SK-N-SH treated with all-trans-retinoic acid at 6 μM for 48 hours (cell line): ENCODE measurements at regions not wholly inside any gene's neighbourhood (a gene's known extent, or its start where the extent isn't known, plus 50 kb on each side); places are given as distances from the start of the nearest gene placed in this dataset.

Experiments used
- ATAC-seq: fragments of 200-7000 bp; cut with Tn5 transposase; 3 replicates; pipeline ENCODE4 v1.9.1; 2020; ENCODE audit warnings: mild to moderate bottlenecking, moderate library complexity
- ARNTL ChIP-seq: fragments of 450-650 bp; formaldehyde crosslinking; IDR thresholded peaks from 2 replicates; pipeline ENCODE4 v1.5.0; 2020; ENCODE audit warnings: low read depth, mild to moderate bottlenecking, moderate library complexity, borderline replicate concordance
- BACH2 ChIP-seq: fragments of 250-450 bp; sonication (Bioruptor Pico); IDR thresholded peaks from 2 replicates; pipeline ENCODE4 v1.9.0; 2021; ENCODE audit warnings: mild to moderate bottlenecking, borderline replicate concordance
- CSDC2 ChIP-seq: fragments of 250-450 bp; sonication (Bioruptor Pico); IDR thresholded peaks from 2 replicates; pipeline ENCODE4 v1.5.0; 2020; ENCODE audit warnings: mild to moderate bottlenecking, moderate library complexity
- ESRRG ChIP-seq: fragments of 250-450 bp; sonication (Bioruptor Pico); IDR thresholded peaks from 2 replicates; pipeline ENCODE4 v1.6.1; 2021; ENCODE audit warnings: mild to moderate bottlenecking
- GLIS3 ChIP-seq: fragments of 250-450 bp; sonication (Bioruptor Pico); IDR thresholded peaks from 2 replicates; pipeline ENCODE4 v1.5.0; 2020; ENCODE audit warnings: mild to moderate bottlenecking, moderate library complexity
- ISL1 ChIP-seq: fragments of 250-450 bp; sonication (Bioruptor Pico); IDR thresholded peaks from 2 replicates; pipeline ENCODE4 v2.1.2; 2022; ENCODE audit warnings: mild to moderate bottlenecking, moderate library complexity
- OSR1 ChIP-seq: fragments of 250-450 bp; sonication (Bioruptor Pico); IDR thresholded peaks from 2 replicates; pipeline ENCODE4 v1.8.0; 2022; ENCODE audit warnings: moderate library complexity, mild to moderate bottlenecking, inconsistent platforms
- PPARA ChIP-seq: fragments of 250-450 bp; sonication (Bioruptor Pico); IDR thresholded peaks from 2 replicates; pipeline ENCODE4 v1.5.0; 2020; ENCODE audit warnings: mild to moderate bottlenecking, borderline replicate concordance
- RARB ChIP-seq: fragments of 250-450 bp; sonication (Bioruptor Pico); IDR thresholded peaks from 2 replicates; pipeline ENCODE4 v1.8.0; 2021; ENCODE audit warnings: mild to moderate bottlenecking, moderate library complexity
- SNAI2 ChIP-seq: fragments of 250-450 bp; sonication (Bioruptor Pico); IDR thresholded peaks from 2 replicates; pipeline ENCODE4 v1.5.0; 2020; ENCODE audit warnings: mild to moderate bottlenecking, moderate library complexity
- TCF4 ChIP-seq: fragments of 250-450 bp; sonication (Bioruptor Pico); IDR thresholded peaks from 2 replicates; pipeline ENCODE4 v1.8.0; 2021; ENCODE audit warnings: mild to moderate bottlenecking, moderate library complexity, borderline replicate concordance
- ZC3H10 ChIP-seq: fragments of 250-450 bp; sonication (Bioruptor Pico); IDR thresholded peaks from 2 replicates; pipeline ENCODE4 v1.5.1; 2021; ENCODE audit warnings: mild to moderate bottlenecking, moderate library complexity
- ZFP3 ChIP-seq: fragments of 250-450 bp; sonication (Bioruptor Pico); IDR thresholded peaks from 2 replicates; pipeline ENCODE4 v1.5.0; 2020; ENCODE audit warnings: mild to moderate bottlenecking, moderate library complexity
- ZFP30 ChIP-seq: fragments of 450-650 bp; formaldehyde crosslinking; IDR thresholded peaks from 2 replicates; pipeline ENCODE4 v1.5.0; 2022; ENCODE audit warnings: mild to moderate bottlenecking, moderate library complexity
- ZNF565 ChIP-seq: fragments of 450-650 bp; formaldehyde crosslinking; conservative IDR thresholded peaks from 2 replicates; pipeline ENCODE4 v1.5.0; 2020; ENCODE audit warnings: low read depth, mild to moderate bottlenecking, moderate library complexity
- ZNF70 ChIP-seq: fragments of 450-650 bp; formaldehyde crosslinking; IDR thresholded peaks from 2 replicates; pipeline ENCODE4 v1.5.0; 2020; ENCODE audit warnings: mild to moderate bottlenecking, moderate library complexity
- ZNF8 ChIP-seq: fragments of 450-650 bp; formaldehyde crosslinking; IDR thresholded peaks from 2 replicates; pipeline ENCODE4 v1.5.0; 2020; ENCODE audit warnings: mild to moderate bottlenecking, moderate library complexity
- TF ChIP-seq, protein P1 (sequence below): fragments of 250-450 bp; sonication (Bioruptor Pico); IDR thresholded peaks from 2 replicates; pipeline ENCODE4 v1.8.0; 2020; ENCODE audit warnings: mild to moderate bottlenecking, moderate library complexity, borderline replicate concordance
- TF ChIP-seq, protein P2 (sequence below): fragments of 250-450 bp; sonication (Bioruptor Pico); IDR thresholded peaks from 2 replicates; pipeline ENCODE4 v1.5.1; 2021; ENCODE audit warnings: mild to moderate bottlenecking, moderate library complexity
- TF ChIP-seq, protein P3 (sequence below): fragments of 250-450 bp; sonication (Bioruptor Pico); IDR thresholded peaks from 2 replicates; pipeline ENCODE4 v1.5.0; 2020; ENCODE audit warnings: mild to moderate bottlenecking, moderate library complexity
- TF ChIP-seq, protein P4 (sequence below): fragments of 250-450 bp; sonication (Bioruptor Pico); IDR thresholded peaks from 2 replicates; pipeline ENCODE4 v1.8.0; 2021; ENCODE audit warnings: low read depth, mild to moderate bottlenecking, moderate library complexity, borderline replicate concordance

DNA sequence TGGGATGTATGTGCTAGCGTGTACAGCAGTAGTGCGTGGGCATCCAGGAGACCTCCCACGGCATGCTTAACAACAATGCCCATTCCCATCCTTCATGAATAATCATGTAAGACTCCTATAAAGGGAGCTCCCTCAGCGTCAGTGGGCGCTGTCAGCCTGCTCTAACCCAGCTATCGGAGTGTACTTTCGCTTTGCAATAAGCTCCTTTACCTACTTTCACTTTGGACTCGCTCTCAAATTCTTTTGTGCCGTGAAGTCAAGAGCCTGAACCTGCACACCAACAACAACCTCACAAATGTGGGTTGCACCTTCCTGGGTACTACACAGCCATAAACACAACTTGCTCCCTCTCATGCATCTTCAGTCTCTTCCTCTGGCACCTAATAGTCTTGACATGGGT, 114.8 kb upstream of the PAXBP1 start:
- TF ChIP-seq ZFP30 (no peak), CSDC2 (CRISPR knock-in tag) (no peak), OSR1 (CRISPR knock-in tag) (no peak)
- ATAC-seq = peak; percentile 92

DNA sequence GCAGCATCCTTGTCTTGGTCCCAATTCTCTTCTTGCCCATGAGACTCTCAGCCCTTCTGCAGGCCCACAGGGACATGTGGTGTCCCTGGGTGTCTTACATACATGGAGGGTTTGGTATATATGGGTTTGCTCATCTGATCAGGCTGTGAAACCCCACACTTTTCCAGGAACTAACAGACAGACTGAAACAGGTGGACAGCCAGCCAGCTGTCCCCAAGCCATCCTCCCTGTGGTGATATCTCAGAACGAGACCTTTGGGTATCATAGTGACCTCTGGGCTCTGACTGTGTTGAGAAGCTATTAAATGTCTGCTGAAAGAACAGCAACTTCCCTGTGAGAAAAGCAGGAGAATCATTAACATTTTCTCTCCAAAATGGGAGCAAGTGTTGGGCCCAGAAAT, 115.5 kb upstream of the PAXBP1 start:
- no peak; the same call in 2 of the 3 replicates for ATAC-seq

DNA sequence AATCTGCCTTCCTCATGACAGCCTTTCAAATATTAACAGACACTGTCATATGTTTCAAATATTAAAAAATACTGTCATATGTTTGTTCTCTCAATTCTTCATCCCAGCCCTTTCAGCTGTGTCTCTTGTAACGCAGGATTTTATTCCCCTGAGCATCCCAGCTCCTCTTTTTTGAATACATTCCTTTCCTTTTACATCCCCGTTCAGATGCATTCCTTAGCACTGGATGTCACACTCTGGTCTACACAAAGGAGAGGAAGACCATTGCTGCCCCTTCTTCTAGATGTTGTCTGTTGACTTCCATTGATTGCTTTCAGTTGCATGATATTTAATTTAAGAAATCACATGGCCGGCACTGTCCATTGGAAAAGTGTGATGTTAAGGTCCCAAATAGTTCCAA, 117.4 kb upstream of the PAXBP1 start:
- TF ChIP-seq SNAI2 (no peak), TCF4 (CRISPR knock-in tag) (no peak), PPARA (CRISPR knock-in tag) (no peak), ZFP3 (CRISPR knock-in tag) (no peak), ARNTL (CRISPR knock-in tag) (no peak), ZC3H10 (no peak), ZNF565 (CRISPR knock-in tag) (no peak), ZNF70 (CRISPR knock-in tag) (no peak), GLIS3 (no peak)
- TF ChIP-seq, protein P1, sequence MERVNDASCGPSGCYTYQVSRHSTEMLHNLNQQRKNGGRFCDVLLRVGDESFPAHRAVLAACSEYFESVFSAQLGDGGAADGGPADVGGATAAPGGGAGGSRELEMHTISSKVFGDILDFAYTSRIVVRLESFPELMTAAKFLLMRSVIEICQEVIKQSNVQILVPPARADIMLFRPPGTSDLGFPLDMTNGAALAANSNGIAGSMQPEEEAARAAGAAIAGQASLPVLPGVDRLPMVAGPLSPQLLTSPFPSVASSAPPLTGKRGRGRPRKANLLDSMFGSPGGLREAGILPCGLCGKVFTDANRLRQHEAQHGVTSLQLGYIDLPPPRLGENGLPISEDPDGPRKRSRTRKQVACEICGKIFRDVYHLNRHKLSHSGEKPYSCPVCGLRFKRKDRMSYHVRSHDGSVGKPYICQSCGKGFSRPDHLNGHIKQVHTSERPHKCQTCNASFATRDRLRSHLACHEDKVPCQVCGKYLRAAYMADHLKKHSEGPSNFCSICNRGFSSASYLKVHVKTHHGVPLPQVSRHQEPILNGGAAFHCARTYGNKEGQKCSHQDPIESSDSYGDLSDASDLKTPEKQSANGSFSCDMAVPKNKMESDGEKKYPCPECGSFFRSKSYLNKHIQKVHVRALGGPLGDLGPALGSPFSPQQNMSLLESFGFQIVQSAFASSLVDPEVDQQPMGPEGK (CRISPR knock-in tag) = no peak
- TF ChIP-seq, protein P2, sequence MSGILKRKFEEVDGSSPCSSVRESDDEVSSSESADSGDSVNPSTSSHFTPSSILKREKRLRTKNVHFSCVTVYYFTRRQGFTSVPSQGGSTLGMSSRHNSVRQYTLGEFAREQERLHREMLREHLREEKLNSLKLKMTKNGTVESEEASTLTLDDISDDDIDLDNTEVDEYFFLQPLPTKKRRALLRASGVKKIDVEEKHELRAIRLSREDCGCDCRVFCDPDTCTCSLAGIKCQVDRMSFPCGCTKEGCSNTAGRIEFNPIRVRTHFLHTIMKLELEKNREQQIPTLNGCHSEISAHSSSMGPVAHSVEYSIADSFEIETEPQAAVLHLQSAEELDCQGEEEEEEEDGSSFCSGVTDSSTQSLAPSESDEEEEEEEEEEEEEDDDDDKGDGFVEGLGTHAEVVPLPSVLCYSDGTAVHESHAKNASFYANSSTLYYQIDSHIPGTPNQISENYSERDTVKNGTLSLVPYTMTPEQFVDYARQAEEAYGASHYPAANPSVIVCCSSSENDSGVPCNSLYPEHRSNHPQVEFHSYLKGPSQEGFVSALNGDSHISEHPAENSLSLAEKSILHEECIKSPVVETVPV (CRISPR knock-in tag) = no peak
- no peak for ATAC-seq

More for the DNA sequence above, 115.5 kb upstream of the PAXBP1 start:
- TF ChIP-seq ISL1 (CRISPR knock-in tag) (no peak), ZFP3 (CRISPR knock-in tag) (no peak), ESRRG (CRISPR knock-in tag) (no peak), RARB (CRISPR knock-in tag) (no peak), SNAI2 (no peak)

DNA sequence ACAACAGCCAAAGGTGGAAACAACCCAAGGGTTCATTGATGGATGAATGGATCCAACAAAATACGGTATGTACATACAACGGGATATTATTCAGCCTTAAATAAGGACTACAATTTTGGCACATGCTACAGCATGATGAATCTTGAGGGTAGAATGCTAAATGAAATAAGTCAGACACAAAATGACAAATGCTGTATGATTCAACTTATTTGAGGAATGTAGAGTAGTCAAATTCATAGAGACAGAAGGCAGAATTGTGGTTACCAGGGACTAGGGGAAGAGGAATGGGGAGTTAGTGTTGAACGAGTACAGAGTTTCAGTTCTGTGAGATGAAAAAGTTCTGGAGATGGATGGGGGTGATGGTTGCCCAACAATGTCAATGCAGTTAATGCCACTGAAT, 118.0 kb upstream of the PAXBP1 start:
- ATAC-seq = no peak
- TF ChIP-seq, protein P3, sequence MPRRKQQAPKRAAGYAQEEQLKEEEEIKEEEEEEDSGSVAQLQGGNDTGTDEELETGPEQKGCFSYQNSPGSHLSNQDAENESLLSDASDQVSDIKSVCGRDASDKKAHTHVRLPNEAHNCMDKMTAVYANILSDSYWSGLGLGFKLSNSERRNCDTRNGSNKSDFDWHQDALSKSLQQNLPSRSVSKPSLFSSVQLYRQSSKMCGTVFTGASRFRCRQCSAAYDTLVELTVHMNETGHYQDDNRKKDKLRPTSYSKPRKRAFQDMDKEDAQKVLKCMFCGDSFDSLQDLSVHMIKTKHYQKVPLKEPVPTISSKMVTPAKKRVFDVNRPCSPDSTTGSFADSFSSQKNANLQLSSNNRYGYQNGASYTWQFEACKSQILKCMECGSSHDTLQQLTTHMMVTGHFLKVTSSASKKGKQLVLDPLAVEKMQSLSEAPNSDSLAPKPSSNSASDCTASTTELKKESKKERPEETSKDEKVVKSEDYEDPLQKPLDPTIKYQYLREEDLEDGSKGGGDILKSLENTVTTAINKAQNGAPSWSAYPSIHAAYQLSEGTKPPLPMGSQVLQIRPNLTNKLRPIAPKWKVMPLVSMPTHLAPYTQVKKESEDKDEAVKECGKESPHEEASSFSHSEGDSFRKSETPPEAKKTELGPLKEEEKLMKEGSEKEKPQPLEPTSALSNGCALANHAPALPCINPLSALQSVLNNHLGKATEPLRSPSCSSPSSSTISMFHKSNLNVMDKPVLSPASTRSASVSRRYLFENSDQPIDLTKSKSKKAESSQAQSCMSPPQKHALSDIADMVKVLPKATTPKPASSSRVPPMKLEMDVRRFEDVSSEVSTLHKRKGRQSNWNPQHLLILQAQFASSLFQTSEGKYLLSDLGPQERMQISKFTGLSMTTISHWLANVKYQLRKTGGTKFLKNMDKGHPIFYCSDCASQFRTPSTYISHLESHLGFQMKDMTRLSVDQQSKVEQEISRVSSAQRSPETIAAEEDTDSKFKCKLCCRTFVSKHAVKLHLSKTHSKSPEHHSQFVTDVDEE = no peak
- TF ChIP-seq BACH2 (no peak), ZC3H10 (no peak), ZNF8 (CRISPR knock-in tag) (no peak), OSR1 (CRISPR knock-in tag) (no peak), ZNF565 (CRISPR knock-in tag) (no peak), PPARA (CRISPR knock-in tag) (no peak)
- TF ChIP-seq, protein P4, sequence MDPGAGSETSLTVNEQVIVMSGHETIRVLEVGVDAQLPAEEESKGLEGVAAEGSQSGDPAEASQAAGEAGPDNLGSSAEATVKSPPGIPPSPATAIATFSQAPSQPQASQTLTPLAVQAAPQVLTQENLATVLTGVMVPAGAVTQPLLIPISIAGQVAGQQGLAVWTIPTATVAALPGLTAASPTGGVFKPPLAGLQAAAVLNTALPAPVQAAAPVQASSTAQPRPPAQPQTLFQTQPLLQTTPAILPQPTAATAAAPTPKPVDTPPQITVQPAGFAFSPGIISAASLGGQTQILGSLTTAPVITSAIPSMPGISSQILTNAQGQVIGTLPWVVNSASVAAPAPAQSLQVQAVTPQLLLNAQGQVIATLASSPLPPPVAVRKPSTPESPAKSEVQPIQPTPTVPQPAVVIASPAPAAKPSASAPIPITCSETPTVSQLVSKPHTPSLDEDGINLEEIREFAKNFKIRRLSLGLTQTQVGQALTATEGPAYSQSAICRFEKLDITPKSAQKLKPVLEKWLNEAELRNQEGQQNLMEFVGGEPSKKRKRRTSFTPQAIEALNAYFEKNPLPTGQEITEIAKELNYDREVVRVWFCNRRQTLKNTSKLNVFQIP (CRISPR knock-in tag) = no peak
- TF ChIP-seq, all 23 proteins: peak for 0

DNA sequence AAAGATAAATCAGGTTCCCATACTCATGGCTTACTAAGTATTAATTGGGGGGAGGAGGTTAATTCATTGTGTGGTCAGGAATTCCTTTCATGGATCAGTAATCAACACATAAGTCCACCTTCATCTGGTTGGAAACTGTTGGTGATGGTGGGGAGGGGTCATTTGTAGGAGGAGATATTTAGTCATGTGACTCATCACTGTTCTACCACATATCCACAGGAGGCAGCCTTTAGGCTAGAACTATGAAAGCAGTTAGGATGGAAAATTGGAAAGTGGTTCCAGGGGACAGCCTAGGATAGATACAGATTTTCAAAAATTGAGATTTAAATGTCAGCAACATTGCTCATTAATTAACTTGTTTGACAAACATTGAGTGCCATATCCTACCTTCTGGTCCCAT, 122.8 kb upstream of the PAXBP1 start:
- ATAC-seq = no peak
- TF ChIP-seq ARNTL (CRISPR knock-in tag) = no peak
- no peak for TF ChIP-seq OSR1 (CRISPR knock-in tag)
- TF ChIP-seq, protein P2 (CRISPR knock-in tag) = no peak
- TF ChIP-seq BACH2 = no peak
- TF ChIP-seq ESRRG (CRISPR knock-in tag) = no peak
- no peak for TF ChIP-seq SNAI2
- TF ChIP-seq PPARA (CRISPR knock-in tag) = no peak
- TF ChIP-seq, protein P3 = no peak
